GM18517 (cell line): ENCODE measurements at regions not wholly inside any gene's neighbourhood (a gene's known extent, or its start where the extent isn't known, plus 50 kb on each side); places are given as distances from the start of the nearest gene placed in this dataset.
"Not testable (repeated sequence)": the region's sequence is repeated elsewhere in the genome, so short reads cannot be mapped to it uniquely, and the experiment has no call there.

Experiments
- ATAC-seq: cut with Tn5 transposase; IDR thresholded peaks from one replicate; pipeline ENCODE4 v1.9.1; 2021; ENCODE audit warnings: mild to moderate bottlenecking, moderate library complexity; ENCODE audit not compliant: unreplicated experiment

GRCh38 chr2:156909983-156910382 lies 347.5 kb upstream of the GALNT5 start:
- no peak for ATAC-seq

DNA sequence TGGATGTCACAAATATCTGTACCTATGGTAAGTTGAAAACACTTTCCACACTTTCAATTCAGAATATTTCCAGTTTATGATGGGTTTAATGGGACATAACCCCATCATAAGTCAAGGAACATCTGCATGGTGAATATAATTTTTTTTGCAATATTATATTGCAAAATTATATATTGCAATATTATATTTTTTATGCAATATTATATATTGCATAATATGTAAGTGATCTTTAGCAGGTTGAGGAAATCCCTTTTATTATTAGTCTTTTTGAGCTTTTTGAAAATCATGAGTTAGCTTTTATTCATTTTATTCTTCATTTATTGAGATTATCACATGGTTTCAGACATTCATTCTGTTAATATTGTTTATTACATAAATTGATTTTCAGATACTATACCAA lies 342.2 kb upstream of the GALNT5 start:
- no peak for ATAC-seq

GRCh38 chr2:156918410-156918809 lies 339.1 kb upstream of the GALNT5 start:
- no peak for ATAC-seq

DNA sequence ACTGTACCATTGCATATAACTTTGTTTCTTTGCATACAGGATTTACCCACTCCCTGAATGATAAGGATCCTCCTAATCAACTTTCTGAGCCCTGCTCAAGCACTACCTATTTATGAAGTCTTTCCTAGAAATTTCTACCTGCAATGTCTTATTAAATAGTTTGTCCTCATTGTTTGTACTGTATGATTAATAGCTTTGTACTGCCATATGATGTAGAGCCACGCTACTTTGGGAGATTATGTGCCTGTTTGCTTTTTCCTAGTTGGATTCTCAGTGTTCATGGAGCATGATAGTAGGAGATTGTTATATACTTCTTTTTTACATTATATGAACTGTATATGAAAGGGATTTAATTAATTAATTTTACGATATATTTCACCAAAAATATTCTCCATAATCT lies 327.1 kb upstream of the GALNT5 start:
- no peak for ATAC-seq

- no peak for ATAC-seq
Observed at GRCh38 chr2:156933645-156934225, 323.8 kb upstream of the GALNT5 start.

DNA sequence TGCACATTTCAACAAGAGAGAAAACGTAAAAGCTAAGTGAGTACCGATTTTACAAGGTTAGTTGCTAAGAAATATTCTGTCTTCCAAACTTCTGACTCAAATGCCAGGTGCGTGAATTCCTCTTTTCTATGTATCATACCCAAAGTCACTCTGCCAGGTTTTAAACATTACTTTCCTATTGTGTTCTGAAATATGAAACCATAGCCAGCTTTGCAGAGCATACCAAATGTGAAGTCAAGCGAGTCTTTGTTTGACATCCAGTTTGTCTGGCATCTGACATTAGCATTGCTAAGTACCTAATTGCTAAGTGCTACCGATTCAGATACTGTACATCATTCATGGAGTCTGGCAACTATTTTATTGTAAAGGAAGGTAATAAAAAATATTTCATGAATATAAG lies 321.9 kb upstream of the GALNT5 start:
- no peak for ATAC-seq

GRCh38 chr2:156937430-156937829 lies 320.1 kb upstream of the GALNT5 start:
- ATAC-seq: no peak

GRCh38 chr2:156944871-156945270 lies 312.6 kb upstream of the GALNT5 start:
- ATAC-seq: no peak

DNA sequence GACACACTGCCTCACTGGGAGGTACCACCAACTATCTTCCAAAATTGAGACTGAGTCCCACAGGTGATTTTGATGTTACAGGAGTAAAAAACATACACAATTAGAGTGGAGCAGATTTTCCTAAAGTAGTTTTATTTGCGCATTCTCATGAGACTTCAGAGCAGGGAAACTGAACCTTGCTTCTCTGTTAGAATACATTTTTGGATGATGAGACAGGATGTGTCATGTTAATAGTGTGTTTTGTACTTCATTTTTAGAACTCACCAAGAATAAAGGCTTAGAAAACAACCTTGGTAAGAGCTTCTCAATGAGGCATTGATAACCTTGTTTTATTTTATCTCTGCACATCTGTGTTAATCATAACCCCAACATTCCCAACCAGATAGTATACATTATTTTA lies 310.2 kb upstream of the GALNT5 start:
- no peak for ATAC-seq

- no peak for ATAC-seq
Observed at GRCh38 chr2:156955701-156956100, 301.8 kb upstream of the GALNT5 start.

DNA sequence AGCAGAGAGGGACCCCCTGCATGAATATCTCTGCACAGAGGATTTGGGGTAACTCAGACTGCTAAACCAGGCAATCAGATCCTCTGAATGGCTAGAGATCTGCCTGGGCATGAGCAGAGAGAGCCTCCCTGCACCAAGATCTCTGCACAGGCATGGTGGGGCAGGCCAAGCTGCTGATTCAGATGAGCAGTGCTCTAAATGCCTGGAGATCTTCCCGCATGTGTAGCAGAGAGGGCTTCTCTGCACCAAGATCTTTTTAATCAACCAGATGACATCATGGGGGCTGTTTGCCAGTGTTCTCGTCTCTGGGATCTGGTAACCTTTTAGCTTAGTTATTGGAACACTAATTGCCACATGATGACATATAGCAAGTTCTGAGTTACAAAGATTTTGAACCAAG lies 301.3 kb upstream of the GALNT5 start:
- ATAC-seq: no peak

DNA sequence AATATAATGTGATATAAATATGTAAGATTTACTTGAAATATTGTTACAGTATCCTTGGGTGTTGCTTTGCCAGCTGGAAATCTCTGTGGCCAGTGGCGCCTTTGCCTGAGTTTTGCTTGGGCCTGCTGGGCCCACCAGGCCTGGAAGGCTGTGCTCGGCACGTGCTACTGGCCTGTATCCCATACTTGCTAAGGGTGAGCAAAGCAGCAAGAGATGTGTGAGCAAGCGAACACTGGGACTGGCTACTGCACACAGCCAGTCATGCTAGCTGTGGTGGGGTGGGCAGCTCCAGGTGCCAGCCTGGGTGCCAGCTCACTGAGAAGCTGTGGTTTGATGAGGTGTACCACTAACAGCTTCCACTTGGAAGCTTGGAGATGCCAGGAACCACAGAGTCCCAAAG lies 299.1 kb upstream of the GALNT5 start:
- no peak for ATAC-seq

- no peak for ATAC-seq
Observed at GRCh38 chr2:156959481-156959880, 298.0 kb upstream of the GALNT5 start.

DNA sequence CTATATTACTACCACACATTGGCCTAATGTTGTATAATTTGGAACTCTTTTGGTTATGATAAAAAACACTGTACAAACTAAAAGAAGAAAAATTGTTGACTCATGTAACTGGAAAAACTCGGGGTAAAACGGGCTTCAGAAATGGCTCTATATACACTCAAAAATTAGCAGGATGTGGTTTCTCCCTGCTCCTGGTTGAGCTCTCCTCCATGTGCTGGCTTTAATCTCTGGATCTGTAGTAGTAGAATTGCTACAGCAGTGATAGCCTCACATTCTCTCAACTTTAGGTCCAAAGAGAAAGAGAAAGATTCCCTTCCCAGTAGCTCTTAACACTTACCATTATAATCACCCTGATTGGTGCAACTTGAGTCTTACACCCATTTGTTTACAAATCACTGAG lies 274.9 kb upstream of the GALNT5 start:
- ATAC-seq: no peak

GRCh38 chr2:156986339-156986988 lies 271.0 kb upstream of the GALNT5 start:
- no peak for ATAC-seq

DNA sequence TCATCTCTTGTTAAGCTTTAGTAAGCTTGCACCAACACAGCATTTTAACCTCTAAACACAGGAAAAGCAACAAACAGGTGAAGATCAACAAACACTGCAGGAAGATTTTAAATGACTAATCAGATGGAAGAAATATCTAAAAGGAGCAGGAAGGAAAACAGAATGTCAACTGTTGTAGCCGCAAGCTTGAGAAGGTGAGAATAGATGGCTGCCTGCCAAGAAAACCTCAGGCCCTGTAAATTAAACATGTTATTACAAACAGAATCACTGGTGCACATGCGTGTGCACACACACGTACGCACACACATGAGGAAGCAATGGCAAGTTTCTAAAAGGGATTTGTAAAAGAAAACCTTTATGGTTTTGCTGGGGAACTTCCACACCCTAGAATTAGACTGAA lies 257.8 kb upstream of the GALNT5 start:
- ATAC-seq: no peak

DNA sequence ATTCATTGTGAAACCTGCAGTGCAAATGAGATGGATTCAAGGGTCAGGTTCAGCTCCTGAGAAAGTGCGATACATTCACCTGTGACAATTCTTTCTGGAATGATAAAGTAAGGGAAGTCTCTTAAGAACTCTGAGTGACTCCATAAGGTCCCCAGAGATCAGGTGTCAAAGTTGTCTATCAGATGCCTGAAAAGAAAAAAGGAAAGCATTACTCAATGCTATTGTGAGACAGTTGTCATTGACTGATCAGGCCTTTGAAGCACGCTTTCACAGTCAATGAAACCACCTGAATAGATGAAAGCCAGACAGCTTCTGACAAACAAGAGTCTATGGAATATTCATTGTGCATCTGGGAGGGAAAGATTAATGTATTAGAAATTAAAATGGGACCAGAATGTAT lies 252.7 kb upstream of the GALNT5 start:
- no peak for ATAC-seq

DNA sequence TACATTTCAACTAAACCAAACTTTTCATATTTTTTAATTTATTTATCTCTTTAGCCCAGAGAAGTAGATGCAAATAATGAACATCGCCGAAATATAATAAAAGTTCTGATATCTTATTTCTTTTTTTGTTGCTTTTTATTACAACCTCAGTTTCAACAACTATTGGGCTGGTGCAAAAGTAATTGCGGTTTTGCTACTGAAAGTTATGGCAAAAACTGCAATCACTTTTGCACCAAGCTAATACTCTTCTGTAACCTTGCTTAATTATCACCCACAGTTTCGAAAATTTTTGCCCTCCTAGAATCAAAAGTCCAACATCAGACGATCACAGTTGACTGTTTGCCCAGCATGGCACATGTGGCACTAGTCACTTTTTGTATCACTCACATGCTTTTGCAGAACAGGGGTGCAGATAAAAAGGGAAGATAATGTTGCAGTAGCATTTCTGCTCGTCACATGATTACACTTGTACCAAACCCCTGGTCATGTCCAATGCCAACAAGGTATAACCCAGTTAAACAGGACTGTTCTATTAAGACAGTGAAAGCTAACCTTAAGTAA lies 242.4 kb upstream of the GALNT5 start:
- ATAC-seq: no peak

DNA sequence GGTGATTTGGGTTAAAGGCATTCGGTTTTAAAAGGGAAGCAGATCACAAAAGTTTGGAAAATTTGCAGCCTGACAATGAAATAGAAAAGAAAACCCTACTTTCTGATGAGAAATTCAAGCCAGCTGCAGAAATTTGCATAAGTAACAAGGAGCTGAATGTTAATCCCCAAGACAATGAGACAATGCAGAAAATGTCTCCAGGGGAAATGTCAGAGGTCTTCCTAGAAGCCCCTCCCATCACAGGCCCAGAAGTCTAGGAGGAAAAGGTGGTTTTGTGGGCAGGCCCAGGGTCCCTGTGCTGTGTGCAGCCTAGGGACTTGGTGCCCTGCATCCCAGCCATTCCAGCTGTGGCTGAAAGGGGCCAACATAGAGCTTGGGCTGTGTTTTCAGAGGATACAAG lies 234.2 kb upstream of the GALNT5 start:
- not testable (repeated sequence) for ATAC-seq

DNA sequence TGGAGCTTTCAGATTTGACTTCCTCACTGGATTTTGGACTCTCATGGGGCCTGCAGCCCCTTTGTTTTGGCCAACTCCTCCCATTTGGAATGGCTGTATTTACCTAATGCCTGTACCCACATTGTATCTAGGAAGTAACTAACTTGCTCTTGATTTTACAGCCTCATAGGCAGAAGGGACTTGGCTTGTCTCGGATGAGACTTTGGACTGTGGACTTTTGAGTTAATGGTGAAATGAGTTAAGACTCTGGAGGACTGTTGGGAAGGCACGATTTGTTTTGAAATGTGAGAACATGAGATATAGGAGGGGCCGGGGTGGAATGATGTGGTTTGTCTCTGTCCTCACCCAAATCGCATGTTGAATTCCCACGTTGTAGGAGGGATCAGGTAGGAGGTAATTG lies 233.4 kb upstream of the GALNT5 start:
- no peak for ATAC-seq

GRCh38 chr2:157032017-157032416 lies 225.5 kb upstream of the GALNT5 start:
- no peak for ATAC-seq

DNA sequence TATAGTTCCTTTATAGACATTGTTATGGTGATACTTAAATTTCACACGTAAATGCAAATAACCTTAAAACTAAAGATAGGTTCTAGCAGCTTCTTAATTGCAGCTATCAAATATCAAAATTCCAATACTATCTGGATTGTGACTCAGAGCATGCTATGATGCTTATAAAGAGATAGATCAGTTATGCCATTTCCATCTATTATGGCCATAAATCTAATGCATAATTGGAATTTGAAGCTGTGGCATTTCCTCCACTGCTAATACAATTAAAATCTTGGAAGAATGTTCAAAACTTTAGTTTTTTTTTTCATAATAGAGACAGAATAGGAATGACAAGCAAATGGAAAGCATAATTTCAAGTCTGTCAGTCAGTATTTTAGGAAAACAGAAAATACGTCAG lies 220.8 kb upstream of the GALNT5 start:
- no peak for ATAC-seq

DNA sequence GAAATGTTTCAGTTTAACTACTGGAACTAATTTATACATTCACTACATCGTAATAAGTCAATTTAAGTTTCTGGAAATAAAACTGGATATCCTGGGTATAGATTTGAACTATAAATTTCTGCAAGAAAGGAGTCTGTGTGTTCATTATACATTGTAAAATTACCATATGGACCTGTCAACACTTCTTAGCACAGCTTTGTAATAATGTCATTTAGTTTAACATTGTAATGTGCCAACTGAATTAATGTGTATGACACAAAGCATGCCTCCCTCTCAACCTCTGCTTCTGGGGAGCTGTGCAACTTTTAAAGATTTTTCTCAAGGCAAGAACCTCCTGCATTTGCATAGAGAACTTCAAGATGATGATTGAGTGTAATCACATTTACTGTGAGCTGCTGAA lies 213.7 kb upstream of the GALNT5 start:
- no peak for ATAC-seq
